H1 (cell line): ENCODE measurements at regions not wholly inside any gene's neighbourhood (a gene's known extent, or its start where the extent isn't known, plus 50 kb on each side); places are given as distances from the start of the nearest gene placed in this dataset.

Source experiments
- CTCF ChIA-PET: fragments of 300-600 bp; sonication (Branson Sonifier 250); formaldehyde crosslinking; loops from one replicate; lab custom pipeline; 2021; ENCODE audit not compliant: partially characterized antibody; lab: Charles Lee
- POLR2A ChIA-PET: fragments of 300-600 bp; sonication (Branson Sonifier 250); formaldehyde crosslinking; loops from one replicate; lab custom pipeline; 2021; ENCODE audit warnings: inconsistent platforms; ENCODE audit not compliant: partially characterized antibody; lab: Charles Lee
- DNase-seq, 2 experiments: peaks; one replicate each; pipeline versions ENCODE4 v3.0.0 to v3.0.0-alpha.2; 2010 to 2022; ENCODE audit warnings: low spot score in 2 of 2, low read depth in 1 of 2, mixed read lengths in 1 of 2
- FAIRE-seq: peaks from 2 replicates; lab custom pipeline; 2011; peaks lifted over from hg19 to GRCh38; lab: Jason Lieb, UNC
- H2AFZ ChIP-seq: 2 replicates; pipeline ENCODE4 v1.8.1; 2012; ENCODE audit warnings: low read length, inconsistent platforms
- H2AK5ac ChIP-seq: 2 replicates; pipeline ENCODE4 v1.6.1; 2013; ENCODE audit warnings: low read depth, low read length
- H2BK120ac ChIP-seq: replicated peaks from 2 replicates; pipeline ENCODE3; 2013; ENCODE audit warnings: low read depth, low read length, inconsistent platforms
- H2BK12ac ChIP-seq: 2 replicates; pipeline ENCODE4 v1.6.1; 2013; ENCODE audit warnings: low read depth, low read length
- H2BK15ac ChIP-seq: 2 replicates; pipeline ENCODE4 v1.6.1; 2013; ENCODE audit warnings: low read length
- H2BK20ac ChIP-seq: 2 replicates; pipeline ENCODE4 v1.6.1; 2013; ENCODE audit warnings: low read length
- H2BK5ac ChIP-seq: 2 replicates; pipeline ENCODE4 v1.6.1; 2013; ENCODE audit warnings: low read depth, low read length
- H3K14ac ChIP-seq: 2 replicates; pipeline ENCODE4 v1.6.1; 2013; ENCODE audit warnings: inconsistent platforms; ENCODE audit not compliant: insufficient read length
- H3K18ac ChIP-seq: 2 replicates; pipeline ENCODE4 v1.6.1; 2013; ENCODE audit warnings: low read length; ENCODE audit errors: extremely low read depth
- H3K23ac ChIP-seq: 2 replicates; pipeline ENCODE4 v1.6.1; 2013; ENCODE audit warnings: inconsistent platforms; ENCODE audit not compliant: insufficient read length
- H3K23me2 ChIP-seq: 2 replicates; pipeline ENCODE4 v1.6.1; 2013; ENCODE audit warnings: low read depth, low read length
- H3K27ac ChIP-seq: 2 replicates; pipeline ENCODE4 v1.6.1; 2011; ENCODE audit warnings: low read depth, low read length, inconsistent platforms
- H3K27me3 ChIP-seq, 4 experiments: replicated peaks in 1 of 4; 1 replicate in 1 of 4; 2 replicates in 3 of 4; pipeline versions ENCODE4 v1.6.1 to v1.8.1; 2011 to 2013; ENCODE audit warnings: low read length in 3 of 4, mild to moderate bottlenecking in 3 of 4, inconsistent platforms in 2 of 4, mixed read lengths in 2 of 4, moderate library complexity in 1 of 4; ENCODE audit not compliant: control insufficient read depth in 3 of 4, insufficient read depth in 3 of 4; ENCODE audit errors: extremely low read depth in 1 of 4
- H3K36me3 ChIP-seq, 4 experiments: 2 replicates each; pipeline versions ENCODE4 v1.6.1 to v1.8.1; 2011 to 2013; ENCODE audit warnings: mild to moderate bottlenecking in 4 of 4, low read length in 3 of 4, moderate library complexity in 2 of 4, control low read depth in 1 of 4, inconsistent platforms in 1 of 4; ENCODE audit not compliant: insufficient read depth in 4 of 4, control insufficient read depth in 2 of 4
- H3K4ac ChIP-seq: replicated peaks from 2 replicates; pipeline ENCODE3; 2013; ENCODE audit warnings: low read length, low read depth, mixed read lengths, inconsistent platforms; ENCODE audit not compliant: insufficient read length
- H3K4me1 ChIP-seq, 4 experiments: replicated peaks in 1 of 4; 1 replicate in 1 of 4; 2 replicates in 3 of 4; pipeline versions ENCODE4 v1.6.1 to v1.8.1; 2011 to 2013; ENCODE audit warnings: low read length in 3 of 4, inconsistent platforms in 2 of 4, mixed read lengths in 1 of 4; ENCODE audit not compliant: insufficient read depth in 4 of 4, control insufficient read depth in 3 of 4
- H3K4me2 ChIP-seq, 2 experiments: 2 replicates each; pipeline versions ENCODE4 v1.6.1 to v1.8.1; 2011 to 2013; ENCODE audit warnings: low read depth in 2 of 2, low read length in 2 of 2, control low read depth in 1 of 2, inconsistent platforms in 1 of 2, mild to moderate bottlenecking in 1 of 2; ENCODE audit not compliant: insufficient read depth in 1 of 2
- H3K4me3 ChIP-seq, 4 experiments: fragments of 200-600, 300-600 bp in 1 of 4; sonication (generic), shearing (Covaris generic), sonication (Bioruptor Twin) in 1 of 4; 2 replicates each; pipeline versions ENCODE4 v1.5.1 to v1.8.1; 2011 to 2016; ENCODE audit warnings: low read length in 4 of 4, low read depth in 3 of 4, control low read depth in 2 of 4, inconsistent platforms in 2 of 4, mild to moderate bottlenecking in 2 of 4, mixed read lengths in 1 of 4, moderate library complexity in 1 of 4; ENCODE audit not compliant: insufficient read depth in 2 of 4; ENCODE audit errors: extremely low read depth in 1 of 4
- H3K56ac ChIP-seq: replicated peaks from 2 replicates; pipeline ENCODE3; 2013; ENCODE audit warnings: low read depth, mild to moderate bottlenecking, mixed read lengths, low read length, inconsistent platforms; ENCODE audit not compliant: insufficient read length
- H3K79me1 ChIP-seq: 2 replicates; pipeline ENCODE4 v1.6.1; 2013; ENCODE audit warnings: low read depth, low read length, control low read depth
- H3K79me2 ChIP-seq, 2 experiments: 2 replicates each; pipeline versions ENCODE4 v1.6.1 to v1.8.1; 2012 to 2013; ENCODE audit warnings: low read length in 2 of 2, mild to moderate bottlenecking in 2 of 2, inconsistent platforms in 1 of 2; ENCODE audit not compliant: insufficient read depth in 2 of 2, control insufficient read depth in 1 of 2
- H3K9ac ChIP-seq, 4 experiments: replicated peaks in 1 of 4; 1 replicate in 1 of 4; 2 replicates in 3 of 4; pipeline versions ENCODE4 v1.6.1 to v1.8.1; 2011 to 2013; ENCODE audit warnings: low read depth in 3 of 4, low read length in 3 of 4, control low read depth in 2 of 4, mild to moderate bottlenecking in 2 of 4, moderate library complexity in 2 of 4, inconsistent platforms in 1 of 4; ENCODE audit errors: extremely low read depth in 1 of 4
- H3K9me3 ChIP-seq, 2 experiments: 2 replicates each; pipeline versions ENCODE4 v1.6.1 to v1.8.1; 2012 to 2013; ENCODE audit warnings: mild to moderate bottlenecking in 2 of 2, moderate library complexity in 2 of 2, control low read depth in 1 of 2, inconsistent platforms in 1 of 2, low read depth in 1 of 2, low read length in 1 of 2, mixed read lengths in 1 of 2; ENCODE audit not compliant: insufficient read depth in 2 of 2
- H4K20me1 ChIP-seq, 2 experiments: replicated peaks in 1 of 2; 2 replicates each; pipeline versions ENCODE3 to v1.8.1; 2011 to 2013; ENCODE audit warnings: inconsistent platforms in 2 of 2, low read length in 2 of 2, mild to moderate bottlenecking in 1 of 2; ENCODE audit not compliant: insufficient read depth in 2 of 2, control insufficient read depth in 1 of 2
- H4K5ac ChIP-seq: 2 replicates; pipeline ENCODE4 v1.6.1; 2013; ENCODE audit warnings: low read length, low read depth, mixed read lengths, inconsistent platforms; ENCODE audit not compliant: insufficient read length
- H4K8ac ChIP-seq: 2 replicates; pipeline ENCODE4 v1.8.0; 2013; ENCODE audit warnings: mild to moderate bottlenecking, moderate library complexity, low read length, inconsistent platforms; ENCODE audit not compliant: insufficient read depth; ENCODE audit errors: extremely low read depth
- H4K91ac ChIP-seq: replicated peaks from 2 replicates; pipeline ENCODE3; 2013; ENCODE audit warnings: low read length, mixed read lengths, inconsistent platforms; ENCODE audit not compliant: insufficient read length
- CBX5 ChIP-seq: fragments of 300-800, 300-1000 bp; sonication (generic); IDR thresholded peaks from 2 replicates; pipeline ENCODE4 v1.7.1; 2016; ENCODE audit warnings: antibody characterized with exemption, low read length, low read depth
- CBX8 ChIP-seq: fragments of 300-800, 300-1000 bp; sonication (generic); IDR thresholded peaks from 2 replicates; pipeline ENCODE4 v1.7.1; 2016; ENCODE audit warnings: low read depth, low read length, borderline replicate concordance
- CTBP2 ChIP-seq: IDR thresholded peaks from 2 replicates; pipeline ENCODE4 v1.7.0; 2011; ENCODE audit warnings: borderline replicate concordance, mild to moderate bottlenecking, moderate library complexity, mixed read lengths, low read length; ENCODE audit not compliant: insufficient read depth, insufficient read length
- EGR1 ChIP-seq: IDR thresholded peaks from 2 replicates; pipeline ENCODE4 v1.6.1; 2011; ENCODE audit warnings: low read depth, low read length, borderline replicate concordance
- JUN ChIP-seq: IDR thresholded peaks from 2 replicates; pipeline ENCODE4 v1.6.1; 2011; ENCODE audit warnings: low read depth, mild to moderate bottlenecking, improper control_type of control experiment, low read length
- KDM4A ChIP-seq: IDR thresholded peaks from one replicate; pipeline ENCODE4 v1.7.1; 2012; ENCODE audit warnings: low read depth, mild to moderate bottlenecking, moderate library complexity, low read length, inconsistent platforms; ENCODE audit not compliant: severe bottlenecking
- POLR2A ChIP-seq, 2 experiments: IDR thresholded peaks; 1 replicate in 1 of 2; 2 replicates in 1 of 2; pipeline ENCODE4 v1.6.1; 2011; ENCODE audit warnings: low read depth in 2 of 2, low read length in 2 of 2, mild to moderate bottlenecking in 2 of 2; ENCODE audit errors: control extremely low read depth in 1 of 2
- RBBP5 ChIP-seq: IDR thresholded peaks from 2 replicates; pipeline ENCODE4 v1.7.1; 2012; ENCODE audit warnings: low read depth, mild to moderate bottlenecking, inconsistent platforms, low read length, moderate library complexity, borderline replicate concordance
- SIN3A ChIP-seq, 2 experiments: IDR thresholded peaks in 1 of 2; conservative IDR thresholded peaks in 1 of 2; 2 replicates each; pipeline ENCODE4 v1.6.1; 2011 to 2012; ENCODE audit warnings: low read length in 2 of 2, improper control_type of control experiment in 1 of 2, low read depth in 1 of 2, mild to moderate bottlenecking in 1 of 2
- SIX5 ChIP-seq: IDR thresholded peaks from 2 replicates; pipeline ENCODE4 v1.6.1; 2011; ENCODE audit warnings: mild to moderate bottlenecking, low read depth, low read length
- WGBS, 2 experiments: shearing (Covaris generic) in 1 of 2; methylation state at CpG; one replicate each; pipeline versions ENCODE4 v1.1.6 to v1.1.7; 2013 to 2015; ENCODE audit warnings: low lambda C conversion rate in 2 of 2, mixed read lengths in 2 of 2, inconsistent platforms in 1 of 2, low coverage in 1 of 2, missing lambda C conversion rate in 1 of 2; ENCODE audit not compliant: insufficient replicate concordance in 2 of 2, insufficient coverage in 1 of 2, insufficient read length in 1 of 2; ENCODE audit errors: extremely low coverage in 1 of 2, missing lambda C conversion rate in 1 of 2; 5-methylcytosine and 5-hydroxymethylcytosine counted together

DNA sequence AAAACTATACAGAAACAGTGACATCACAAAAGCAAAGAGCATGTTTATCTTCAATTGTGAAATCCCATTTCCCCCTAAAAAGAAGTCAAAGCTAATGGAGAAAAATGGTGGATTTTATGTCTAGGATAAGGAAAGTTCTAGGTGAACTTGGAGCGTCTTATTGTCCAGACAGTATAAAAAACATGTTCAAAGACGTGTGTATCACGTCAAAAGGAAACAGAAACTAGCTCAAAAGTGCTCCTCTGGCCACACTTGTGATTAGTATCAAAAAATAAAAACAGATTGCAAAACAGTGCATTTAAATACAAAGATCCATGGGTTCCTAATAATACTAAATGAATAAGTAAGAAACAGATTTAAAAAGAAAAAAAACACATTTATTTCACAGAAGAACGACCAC lies 568.9 kb downstream of the ANXA1 start:
- Histone ChIP-seq H3K79me2 (no peaks in the 10 kb centered on the region), H2BK120ac (no peak overlapping the region), H4K20me1 (no peaks in the 10 kb centered on the region), H2AK5ac (no peak overlapping the region), H2BK12ac (no peak overlapping the region), H3K4me1 (no peaks in the 10 kb centered on the region), H3K23me2 (no peaks in the 10 kb centered on the region), H3K4ac (no peak overlapping the region), H2AFZ (no peak overlapping the region), H2BK15ac (no peak overlapping the region), H4K5ac (no peak overlapping the region), H3K27ac (no peak overlapping the region), H4K91ac (no peak overlapping the region), H3K9me3 (no peaks in the 10 kb centered on the region), H3K79me1 (no peaks in the 10 kb centered on the region), H4K8ac (no peak overlapping the region), H2BK20ac (no peak overlapping the region), H3K14ac (no peak overlapping the region), H3K56ac (no peak overlapping the region), H3K18ac (no peak overlapping the region), H3K9ac (no peak overlapping the region), H3K36me3 (no peaks in the 10 kb centered on the region), H2BK5ac (no peak overlapping the region), H3K4me2 (no peak overlapping the region), H3K4me3 (no peak overlapping the region), H3K23ac (no peak overlapping the region), H3K27me3 (no peaks in the 10 kb centered on the region)
- no peak for TF ChIP-seq CBX5
- TF ChIP-seq RBBP5, result no peak
- no peak for TF ChIP-seq SIN3A (conservative IDR thresholded peaks at IDR 0.05 in 1 of 2, IDR thresholded peaks at IDR 0.05 in 1 of 2; ENCODE audit: low read depth in 1 of 2, low read length in 2 of 2)
- TF ChIP-seq EGR1, result no peak
- TF ChIP-seq CTBP2, result no peak
- TF ChIP-seq JUN, result no peak
- no peak for TF ChIP-seq KDM4A
- no peak for TF ChIP-seq CBX8
- no peak for TF ChIP-seq POLR2A (IDR thresholded peaks at IDR 0.05; ENCODE audit: control extremely low read depth in 1 of 2, low read depth in 2 of 2, low read length in 2 of 2)
- TF ChIP-seq SIX5, result no peak
- no peak for DNase-seq
- CTCF ChIA-PET, result no interaction called here
- POLR2A ChIA-PET, result no interaction called here
- WGBS, 2 experiments, result 92% methylated on average over 4 of the region's 4 CpGs; no CpG with 5 or more reads in 1 of the 2 experiments
- no peak for FAIRE-seq
